ENCODE measurements at regions not wholly inside any gene's neighbourhood (a gene's known extent, or its start where the extent isn't known, plus 50 kb on each side); places are given as distances from the start of the nearest gene placed in this dataset.

GRCh38 chr20:16201191-16201590, 372.1 kb downstream of the KIF16B start:
- TF ChIP-seq CTCF (IDR thresholded peaks at IDR 0.05; ENCODE audit: low read depth, low read length), result no peak
- no peak overlapping the region for H3K4me3 ChIP-seq (ENCODE audit: low read depth, low read length)
- H3K36me3 ChIP-seq, result no peaks in the 10 kb centered on the region
- no peaks in the 10 kb centered on the region for H3K27me3 ChIP-seq (ENCODE audit: insufficient read depth, low read depth, severe bottlenecking)
- H3K9me3 ChIP-seq (ENCODE audit: severe bottlenecking), result peaks cover 5% of the 10 kb centered on the region
- no peak overlapping the region for H3K27ac ChIP-seq
- DNase-seq, result no peak

GRCh38 chr20:16197696-16198095, 375.6 kb downstream of the KIF16B start:
- TF ChIP-seq CTCF (IDR thresholded peaks at IDR 0.05; ENCODE audit: low read depth, low read length), result no peak
- H3K27me3 ChIP-seq (ENCODE audit: insufficient read depth, low read depth, severe bottlenecking), result no peaks in the 10 kb centered on the region
- H3K36me3 ChIP-seq, result no peaks in the 10 kb centered on the region
- H3K27ac ChIP-seq, result no peak overlapping the region
- no peak for DNase-seq
- H3K4me3 ChIP-seq (ENCODE audit: low read depth, low read length), result no peak overlapping the region
- H3K9me3 ChIP-seq (ENCODE audit: severe bottlenecking), result peaks cover 5% of the 10 kb centered on the region

GRCh38 chr20:16195671-16196070, 377.6 kb downstream of the KIF16B start:
- Histone ChIP-seq H3K36me3 (no peaks in the 10 kb centered on the region), H3K27me3 (ENCODE audit: insufficient read depth, low read depth, severe bottlenecking) (no peaks in the 10 kb centered on the region), H3K9me3 (ENCODE audit: severe bottlenecking) (peaks cover 5% of the 10 kb centered on the region), H3K4me3 (ENCODE audit: low read depth, low read length) (no peak overlapping the region), H3K27ac (no peak overlapping the region)
- DNase-seq, result no peak
- TF ChIP-seq CTCF (IDR thresholded peaks at IDR 0.05; ENCODE audit: low read depth, low read length), result no peak

- no peaks in the 10 kb centered on the region for H3K36me3 ChIP-seq
- no peaks in the 10 kb centered on the region for H3K27me3 ChIP-seq (ENCODE audit: insufficient read depth, low read depth, severe bottlenecking)
- TF ChIP-seq CTCF (IDR thresholded peaks at IDR 0.05; ENCODE audit: low read depth, low read length), result no peak
- peaks cover 5% of the 10 kb centered on the region for H3K9me3 ChIP-seq (ENCODE audit: severe bottlenecking)
- no peak overlapping the region for H3K27ac ChIP-seq
- DNase-seq, result no peak
- no peak overlapping the region for H3K4me3 ChIP-seq (ENCODE audit: low read depth, low read length)
Observed at GRCh38 chr20:16194617-16195360, 378.5 kb downstream of the KIF16B start.

GRCh38 chr20:16191496-16191895, 381.8 kb downstream of the KIF16B start:
- Histone ChIP-seq H3K4me3 (ENCODE audit: low read depth, low read length) (no peak overlapping the region), H3K9me3 (ENCODE audit: severe bottlenecking) (peaks cover 2% of the 10 kb centered on the region), H3K36me3 (no peaks in the 10 kb centered on the region), H3K27me3 (ENCODE audit: insufficient read depth, low read depth, severe bottlenecking) (no peaks in the 10 kb centered on the region), H3K27ac (no peak overlapping the region)
- no peak for TF ChIP-seq CTCF (IDR thresholded peaks at IDR 0.05; ENCODE audit: low read depth, low read length)
- DNase-seq, result no peak

GRCh38 chr20:16189371-16189770, 383.9 kb downstream of the KIF16B start:
- TF ChIP-seq CTCF (IDR thresholded peaks at IDR 0.05; ENCODE audit: low read depth, low read length), result no peak
- no peaks in the 10 kb centered on the region for H3K27me3 ChIP-seq (ENCODE audit: insufficient read depth, low read depth, severe bottlenecking)
- H3K4me3 ChIP-seq (ENCODE audit: low read depth, low read length), result no peak overlapping the region; the same call in 1 of the 2 replicates
- H3K27ac ChIP-seq, result peak overlapping the region; percentile 40
- peaks cover 2% of the 10 kb centered on the region for H3K9me3 ChIP-seq (ENCODE audit: severe bottlenecking)
- peak; percentile 74 for DNase-seq
- H3K36me3 ChIP-seq, result no peaks in the 10 kb centered on the region

Measured in WERI-Rb-1 (cell line).